HCT116 (cell line): ENCODE measurements at regions not wholly inside any gene's neighbourhood (a gene's known extent, or its start where the extent isn't known, plus 50 kb on each side); places are given as distances from the start of the nearest gene placed in this dataset.

Experiments
- CTCF ChIP-seq, 3 experiments: fragments of 200-600 bp in 1 of 3; sonication (generic) in 1 of 3; IDR thresholded peaks in 2 of 3; conservative IDR thresholded peaks in 1 of 3; 2 replicates each; pipeline ENCODE4 v1.5.1; 2012 to 2017; ENCODE audit warnings: low read depth in 2 of 3, low read length in 2 of 3, antibody characterized with exemption in 1 of 3, borderline replicate concordance in 1 of 3, control low read depth in 1 of 3, mild to moderate bottlenecking in 1 of 3, mixed read lengths in 1 of 3, mixed run types in 1 of 3, moderate library complexity in 1 of 3; ENCODE audit not compliant: insufficient read depth in 1 of 3
- FOSL1 ChIP-seq: IDR thresholded peaks from 2 replicates; pipeline ENCODE4 v1.6.1; 2012; ENCODE audit warnings: low read depth
- POLR2A ChIP-seq: IDR thresholded peaks from 2 replicates; pipeline ENCODE4 v1.7.0; 2011; ENCODE audit warnings: borderline replicate concordance; ENCODE audit not compliant: insufficient read depth, insufficient read length; ENCODE audit errors: extremely low read depth

- TF ChIP-seq FOSL1 (no peak), CTCF (IDR thresholded peaks at IDR 0.05 in 2 of 3, conservative IDR thresholded peaks at IDR 0.05 in 1 of 3; ENCODE audit: borderline replicate concordance in 1 of 3, insufficient read depth in 1 of 3, low read depth in 2 of 3, low read length in 2 of 3) (no peak), POLR2A (no peak)
These were observed 84.5 kb upstream of the ADGRL4 start for GRCh38 chr1:79090985-79091384.
